IMR-90 (cell line): ENCODE measurements at regions not wholly inside any gene's neighbourhood (a gene's known extent, or its start where the extent isn't known, plus 50 kb on each side); places are given as distances from the start of the nearest gene placed in this dataset.
A peak's percentile ranks its signal among the peaks of the same experiment; 100 is the strongest.

Experiments
- ATAC-seq: fragments of 200-7000 bp; cut with Tn5 transposase; 2 replicates; pipeline ENCODE4 v1.9.1; 2020; ENCODE audit warnings: low read depth, mild to moderate bottlenecking, moderate library complexity
- BruUV-seq: library from RNA; stranded (reverse); fragments of 400-500 nt; replicated peaks from 2 replicates; lab custom pipeline; 2021; lab: Mats Ljungman, UMichigan
- CTCF ChIA-PET: fragments of 300-600 bp; formaldehyde crosslinking; extraction: SDS; loops from one replicate; lab custom pipeline; 2021; ENCODE audit warnings: antibody characterized with exemption; lab: Yijun Ruan, JAX
- POLR2A ChIA-PET: fragments of 300-600 bp; sonication (Branson Sonifier 250); formaldehyde crosslinking; loops from one replicate; lab custom pipeline; 2022; ENCODE audit warnings: antibody characterized with exemption; ENCODE audit not compliant: unreplicated experiment; lab: Charles Lee
- DNase-seq: peaks from one replicate; pipeline ENCODE4 v3.0.0; 2013
- H2AFZ ChIP-seq: replicated peaks from 2 replicates; pipeline ENCODE3; 2013; ENCODE audit warnings: low read length, mild to moderate bottlenecking; ENCODE audit not compliant: poor library complexity
- H2AK5ac ChIP-seq: 2 replicates; pipeline ENCODE4 v1.6.1; 2013; ENCODE audit warnings: low read depth, low read length, inconsistent platforms
- H2AK9ac ChIP-seq: replicated peaks from 2 replicates; pipeline ENCODE3; 2013; ENCODE audit warnings: mild to moderate bottlenecking, low read depth, low read length, moderate library complexity; ENCODE audit not compliant: poor library complexity
- H2BK120ac ChIP-seq: 2 replicates; pipeline ENCODE4 v1.6.1; 2013; ENCODE audit warnings: low read depth, low read length, inconsistent platforms
- H2BK15ac ChIP-seq: 3 replicates; pipeline ENCODE4 v1.6.1; 2013; ENCODE audit warnings: low read depth, low read length, inconsistent platforms
- H2BK20ac ChIP-seq: 2 replicates; pipeline ENCODE4 v1.6.1; 2013; ENCODE audit warnings: low read depth, mild to moderate bottlenecking, inconsistent platforms, low read length, moderate library complexity
- H2BK5ac ChIP-seq: 2 replicates; pipeline ENCODE4 v1.6.1; 2013; ENCODE audit warnings: mild to moderate bottlenecking, low read depth, low read length, inconsistent platforms; ENCODE audit not compliant: poor library complexity, severe bottlenecking
- H3K14ac ChIP-seq: replicated peaks from 2 replicates; pipeline ENCODE4 v1.6.1; 2013; ENCODE audit warnings: low read depth, low read length, inconsistent platforms
- H3K18ac ChIP-seq: 2 replicates; pipeline ENCODE4 v1.6.1; 2013; ENCODE audit warnings: low read depth, low read length, control low read depth
- H3K23ac ChIP-seq: 2 replicates; pipeline ENCODE4 v1.6.1; 2013; ENCODE audit warnings: low read depth, low read length, inconsistent platforms
- H3K27ac ChIP-seq: 2 replicates; pipeline ENCODE4 v1.5.1; 2013; ENCODE audit warnings: mild to moderate bottlenecking, control low read depth, low read length; ENCODE audit not compliant: insufficient read depth
- H3K27me3 ChIP-seq: 2 replicates; pipeline ENCODE4 v1.6.1; 2013; ENCODE audit warnings: low read length; ENCODE audit not compliant: control insufficient read depth, insufficient read depth
- H3K36me3 ChIP-seq: 2 replicates; pipeline ENCODE4 v1.6.1; 2013; ENCODE audit warnings: low read length, mixed read lengths; ENCODE audit not compliant: control insufficient read depth, insufficient read depth
- H3K4ac ChIP-seq: 2 replicates; pipeline ENCODE4 v1.6.1; 2013; ENCODE audit warnings: low read depth, low read length, inconsistent platforms
- H3K4me1 ChIP-seq: 2 replicates; pipeline ENCODE4 v1.6.1; 2013; ENCODE audit warnings: low read length, mixed read lengths; ENCODE audit not compliant: control insufficient read depth, insufficient read depth
- H3K4me2 ChIP-seq: 2 replicates; pipeline ENCODE4 v1.6.1; 2013; ENCODE audit warnings: low read depth, mild to moderate bottlenecking, control low read depth, low read length, moderate library complexity
- H3K4me3 ChIP-seq: 2 replicates; pipeline ENCODE4 v1.5.1; 2013; ENCODE audit warnings: low read depth, mild to moderate bottlenecking, control low read depth, low read length, moderate library complexity; ENCODE audit not compliant: insufficient read depth
- H3K56ac ChIP-seq: 2 replicates; pipeline ENCODE4 v1.6.1; 2013; ENCODE audit warnings: low read length, inconsistent platforms; ENCODE audit not compliant: insufficient read depth; ENCODE audit errors: extremely low read depth
- H3K79me1 ChIP-seq, 2 experiments: 2 replicates each; pipeline ENCODE4 v1.6.1; 2013; ENCODE audit warnings: low read length in 2 of 2, inconsistent platforms in 1 of 2, low read depth in 1 of 2
- H3K9ac ChIP-seq: 2 replicates; pipeline ENCODE4 v1.6.1; 2013; ENCODE audit warnings: low read depth, low read length, control low read depth
- H3K9me1 ChIP-seq: 2 replicates; pipeline ENCODE4 v1.6.1; 2013; ENCODE audit warnings: low read length, inconsistent platforms; ENCODE audit not compliant: insufficient read depth
- H3K9me3 ChIP-seq: 2 replicates; pipeline ENCODE4 v1.6.1; 2013; ENCODE audit warnings: low read length; ENCODE audit not compliant: control insufficient read depth, insufficient read depth
- H4K20me1 ChIP-seq: 2 replicates; pipeline ENCODE4 v1.6.1; 2013; ENCODE audit warnings: low read length, inconsistent platforms; ENCODE audit not compliant: insufficient read depth
- H4K5ac ChIP-seq: 2 replicates; pipeline ENCODE4 v1.6.1; 2013; ENCODE audit warnings: mild to moderate bottlenecking, low read depth, low read length, control low read depth
- H4K8ac ChIP-seq, 2 experiments: 2 replicates each; pipeline ENCODE4 v1.6.1; 2013; ENCODE audit warnings: low read depth in 2 of 2, low read length in 2 of 2, control low read depth in 1 of 2, inconsistent platforms in 1 of 2
- H4K91ac ChIP-seq: 2 replicates; pipeline ENCODE4 v1.6.1; 2013; ENCODE audit warnings: low read depth, low read length, inconsistent platforms; ENCODE audit not compliant: insufficient read depth
- BHLHE40 ChIP-seq: fragments of 150-350 bp; IDR thresholded peaks from 2 replicates; pipeline ENCODE4 v1.6.1; 2016; ENCODE audit warnings: mild to moderate bottlenecking, low read depth, low read length
- CEBPB ChIP-seq: IDR thresholded peaks from 2 replicates; pipeline ENCODE4 v1.6.1; 2012; ENCODE audit warnings: low read depth, low read length, improper control_type of control experiment
- CHD1 ChIP-seq: IDR thresholded peaks from 2 replicates; pipeline ENCODE4 v1.6.1; 2012; ENCODE audit warnings: low read depth, low read length, improper control_type of control experiment
- FOS ChIP-seq: fragments of 150-350 bp; IDR thresholded peaks from 2 replicates; pipeline ENCODE4 v1.6.1; 2016; ENCODE audit warnings: low read depth, low read length
- MAFK ChIP-seq: IDR thresholded peaks from 2 replicates; pipeline ENCODE4 v1.6.1; 2012; ENCODE audit warnings: low read depth, low read length, improper control_type of control experiment
- MAZ ChIP-seq: IDR thresholded peaks from 2 replicates; pipeline ENCODE4 v1.6.1; 2012; ENCODE audit warnings: low read depth, mild to moderate bottlenecking, low read length, improper control_type of control experiment, moderate library complexity, borderline replicate concordance
- MXI1 ChIP-seq: IDR thresholded peaks from 2 replicates; pipeline ENCODE4 v1.6.1; 2012; ENCODE audit warnings: low read depth, mild to moderate bottlenecking, low read length, moderate library complexity, borderline replicate concordance
- NFE2L2 ChIP-seq: fragments of 150-350 bp; IDR thresholded peaks from 2 replicates; pipeline ENCODE4 v1.6.1; 2016; ENCODE audit warnings: low read depth, mild to moderate bottlenecking, low read length
- POLR2A ChIP-seq: IDR thresholded peaks from 2 replicates; pipeline ENCODE4 v1.6.1; 2012; ENCODE audit warnings: mild to moderate bottlenecking, low read depth, low read length
- RAD21 ChIP-seq: IDR thresholded peaks from 2 replicates; pipeline ENCODE4 v1.6.1; 2012; ENCODE audit warnings: low read length, improper control_type of control experiment
- RCOR1 ChIP-seq: IDR thresholded peaks from 2 replicates; pipeline ENCODE4 v1.6.1; 2012; ENCODE audit warnings: mild to moderate bottlenecking, low read length, improper control_type of control experiment; ENCODE audit not compliant: insufficient replicate concordance
- RFX5 ChIP-seq: IDR thresholded peaks from 2 replicates; pipeline ENCODE4 v1.8.0; 2012; ENCODE audit warnings: low read depth, mild to moderate bottlenecking, low read length, moderate library complexity
- SMC3 ChIP-seq: fragments of 150-350 bp; IDR thresholded peaks from 2 replicates; pipeline ENCODE4 v1.6.1; 2016; ENCODE audit warnings: low read depth, mild to moderate bottlenecking, antibody characterized with exemption, low read length, moderate library complexity
- USF2 ChIP-seq: fragments of 150-350 bp; IDR thresholded peaks from 2 replicates; pipeline ENCODE4 v1.6.1; 2017; ENCODE audit warnings: mild to moderate bottlenecking, antibody characterized with exemption, low read length, low read depth
- WGBS, 2 experiments: methylation state at CpG; one replicate each; pipeline versions ENCODE4 v1.1.5 to v1.1.7; 2013; ENCODE audit warnings: missing lambda C conversion rate in 2 of 2; ENCODE audit not compliant: insufficient read length in 1 of 2; ENCODE audit errors: extremely low coverage in 2 of 2; 5-methylcytosine and 5-hydroxymethylcytosine counted together
- dilution Hi-C: fragments of 300-500 bp; cut with HindIII; formaldehyde crosslinking; loops from one replicate; pipeline ENCODE4 v1.14.3; 2018; ENCODE audit warnings: low sequenced_read_pairs; ENCODE audit not compliant: unreplicated experiment
- in situ Hi-C: fragments of 300-500 bp; cut with MboI; formaldehyde crosslinking; loops from 3 replicates; pipeline ENCODE4 v1.14.3; 2019; ENCODE audit warnings: low sequenced_read_pairs, inconsistent platforms, mixed read lengths
- intact Hi-C: fragments of 100-400 bp; cut with micrococcal nuclease; formaldehyde crosslinking; loops from 2 replicates; pipeline ENCODE4 v1.10.0; 2022
- TF ChIP-seq, protein P1 (sequence below): fragments of 150-350 bp; IDR thresholded peaks from 2 replicates; pipeline ENCODE4 v1.6.1; 2016; ENCODE audit warnings: low read depth, mild to moderate bottlenecking, low read length, moderate library complexity, borderline replicate concordance

DNA sequence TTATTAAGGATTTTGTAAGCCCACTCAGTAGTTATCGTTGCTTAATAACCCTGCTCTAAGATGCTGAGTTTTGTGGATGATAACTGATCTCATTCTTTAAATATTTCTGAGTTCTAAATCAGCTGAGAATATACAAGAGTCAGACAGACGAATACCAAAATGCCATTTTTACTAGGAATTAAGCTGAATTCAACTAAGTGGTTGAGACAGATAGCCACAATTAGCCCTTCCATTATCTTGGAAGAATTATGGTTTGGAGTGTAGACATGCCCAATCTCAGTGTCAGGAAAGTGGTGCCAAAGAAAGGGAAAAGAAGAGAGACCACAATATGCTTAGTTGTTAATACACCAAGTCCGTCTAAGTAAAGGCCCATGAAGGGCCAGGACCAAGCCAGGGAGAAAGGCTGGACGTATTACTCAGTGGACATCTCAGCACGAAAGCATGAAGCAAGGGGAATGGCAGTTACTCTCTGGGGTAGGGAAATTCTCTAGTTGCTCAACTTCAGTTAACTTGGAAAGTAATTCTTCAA, 58.6 kb downstream of the KCNA5 start:
- Histone ChIP-seq H3K23ac (peak overlapping the region; percentile 76), H2AFZ (peak overlapping the region; percentile 74), H2BK20ac (peak overlapping the region; percentile 99), H4K8ac (peak overlapping the region; percentile 95 to 98), H2BK120ac (peak overlapping the region; percentile 94), H3K79me1 (0 out of 4 replicates have a peak, but pooled peaks cover 0 to 4% of the 10 kb centered on the region in 2 experiments), H3K18ac (peak overlapping the region; percentile 86; the same call in 1 of the 2 replicates), H3K4me1 (peaks cover 28% of the 10 kb centered on the region), H3K4ac (peak overlapping the region; percentile 98), H4K20me1 (no peaks in the 10 kb centered on the region), H3K36me3 (no peaks in the 10 kb centered on the region), H2AK5ac (peak overlapping the region; percentile 73), H3K27me3 (no peaks in the 10 kb centered on the region), H3K56ac (peak overlapping the region; percentile 89), H3K9me1 (peaks cover 16% of the 10 kb centered on the region), H2BK15ac (peak overlapping the region; percentile 90; the same call in 2 of the 3 replicates), H3K9ac (peak overlapping the region; percentile 36; the same call in 1 of the 2 replicates), H3K9me3 (no peaks in the 10 kb centered on the region), H4K91ac (peak overlapping the region; percentile 77), H4K5ac (peak overlapping the region; percentile 29; the same call in 1 of the 2 replicates), H2AK9ac (peak overlapping the region; percentile 80), H2BK5ac (peak overlapping the region; percentile 100), H3K14ac (peak overlapping the region; percentile 88), H3K27ac (peak overlapping the region; percentile 86), H3K4me2 (peak overlapping the region; percentile 29; the same call in 1 of the 2 replicates), H3K4me3 (no peak overlapping the region)
- BruUV-seq = no TSS peak
- no CpG with 5 or more reads among the region's 5 CpGs for WGBS, 2 experiments
- ChIA-PET POLR2A (no interaction called here), CTCF (no interaction called here)
- DNase-seq (peak; percentile 94), ATAC-seq (peak; percentile 90)
- dilution Hi-C loops (no loop called here), in situ Hi-C loops (no loop called here), intact Hi-C loops (loop anchor here (10.0 kb wide), 2 partner anchors 162 to 552 kb away; no protein-coding TSS in a partner anchor)
- TF ChIP-seq CEBPB (peak; percentile 98), CHD1 (no peak), RFX5 (no peak), RAD21 (no peak), USF2 (no peak), NFE2L2 (no peak), SMC3 (no peak), FOS (peak; percentile 34; the same call in 1 of the 2 replicates), MAZ (no peak), RCOR1 (no peak), MXI1 (no peak), BHLHE40 (0 out of 2 replicates have a peak, but pooled peaks have one; percentile 27), POLR2A (no peak), MAFK (peak; percentile 21; the same call in 1 of the 2 replicates)
- TF ChIP-seq, protein P1, sequence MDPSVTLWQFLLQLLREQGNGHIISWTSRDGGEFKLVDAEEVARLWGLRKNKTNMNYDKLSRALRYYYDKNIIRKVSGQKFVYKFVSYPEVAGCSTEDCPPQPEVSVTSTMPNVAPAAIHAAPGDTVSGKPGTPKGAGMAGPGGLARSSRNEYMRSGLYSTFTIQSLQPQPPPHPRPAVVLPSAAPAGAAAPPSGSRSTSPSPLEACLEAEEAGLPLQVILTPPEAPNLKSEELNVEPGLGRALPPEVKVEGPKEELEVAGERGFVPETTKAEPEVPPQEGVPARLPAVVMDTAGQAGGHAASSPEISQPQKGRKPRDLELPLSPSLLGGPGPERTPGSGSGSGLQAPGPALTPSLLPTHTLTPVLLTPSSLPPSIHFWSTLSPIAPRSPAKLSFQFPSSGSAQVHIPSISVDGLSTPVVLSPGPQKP = no peak
